Thoracic aorta (tissue), 2 donors: ENCODE measurements at regions not wholly inside any gene's neighbourhood (a gene's known extent, or its start where the extent isn't known, plus 50 kb on each side); places are given as distances from the start of the nearest gene placed in this dataset.
"Not testable (repeated sequence)": the region's sequence is repeated elsewhere in the genome, so short reads cannot be mapped to it uniquely, and the experiment has no call there.

Source experiments
- ATAC-seq: fragments of 150-250 bp; one replicate; pipeline ENCODE4 v1.8.0; 2017; ENCODE audit warnings: low read depth; ENCODE audit not compliant: insufficient number of reproducible peaks, low FRiP score
- DNase-seq: peaks from one replicate; pipeline ENCODE4 v3.0.0-alpha.2; 2020; ENCODE audit warnings: low spot score
- H3K27ac ChIP-seq, 2 donors: fragments of 200-600 bp; sonication (generic); 1 replicate in 1 of 2; 2 replicates in 1 of 2; pipeline ENCODE4 v1.5.1; 2016; ENCODE audit warnings: mild to moderate bottlenecking in 2 of 2, moderate library complexity in 2 of 2
- H3K27me3 ChIP-seq: fragments of 200-600 bp; sonication (generic); replicated peaks from 2 replicates; pipeline ENCODE4 v1.6.0; 2016; ENCODE audit warnings: mild to moderate bottlenecking; ENCODE audit not compliant: insufficient read depth
- H3K36me3 ChIP-seq: fragments of 200-600 bp; sonication (generic); one replicate; pipeline ENCODE4 v1.5.1; 2016
- H3K4me1 ChIP-seq, 2 donors: fragments of 200-600 bp; sonication (generic); 1 replicate in 1 of 2; 2 replicates in 1 of 2; pipeline versions ENCODE4 v1.5.1 to v1.6.0; 2016; ENCODE audit warnings: low read depth in 2 of 2, mild to moderate bottlenecking in 1 of 2; ENCODE audit not compliant: control insufficient read depth in 1 of 2
- H3K4me3 ChIP-seq: fragments of 200-600 bp; sonication (generic); 2 replicates; pipeline ENCODE4 v1.5.1; 2016; ENCODE audit warnings: mild to moderate bottlenecking
- H3K9me3 ChIP-seq: fragments of 200-600 bp; sonication (generic); 2 replicates; pipeline ENCODE4 v1.5.1; 2016
- TF ChIP-seq, protein P1 (sequence below): fragments of 200-600 bp; sonication (generic); IDR thresholded peaks from one replicate; pipeline ENCODE4 v1.5.1; 2019; ENCODE audit warnings: antibody characterized with exemption

DNA sequence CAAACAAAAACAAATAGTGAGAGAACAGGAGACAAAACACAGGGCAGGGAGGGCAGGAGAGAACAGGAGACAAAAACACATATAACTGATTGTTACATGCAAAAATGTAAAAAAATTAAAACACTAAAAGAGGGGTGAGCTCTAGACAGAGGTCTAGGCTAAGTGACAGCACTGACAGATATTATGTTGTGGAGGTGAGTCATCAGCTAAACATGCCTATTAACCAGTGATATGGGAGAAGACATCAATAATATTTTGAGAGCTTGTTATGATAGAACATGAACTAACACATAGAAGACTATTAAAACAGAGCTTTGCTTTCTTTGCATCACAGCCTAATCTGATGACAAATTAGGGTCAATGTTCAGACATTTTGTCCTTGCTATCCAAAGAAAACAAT lies 972.7 kb downstream of the PRIM2 start:
- no peaks in the 10 kb centered on the region for H3K27me3 ChIP-seq
- ATAC-seq (no peak), DNase-seq (no peak)
- H3K4me3 ChIP-seq: no peak overlapping the region
- no peaks in the 10 kb centered on the region for H3K4me1 ChIP-seq
- TF ChIP-seq, protein P1, sequence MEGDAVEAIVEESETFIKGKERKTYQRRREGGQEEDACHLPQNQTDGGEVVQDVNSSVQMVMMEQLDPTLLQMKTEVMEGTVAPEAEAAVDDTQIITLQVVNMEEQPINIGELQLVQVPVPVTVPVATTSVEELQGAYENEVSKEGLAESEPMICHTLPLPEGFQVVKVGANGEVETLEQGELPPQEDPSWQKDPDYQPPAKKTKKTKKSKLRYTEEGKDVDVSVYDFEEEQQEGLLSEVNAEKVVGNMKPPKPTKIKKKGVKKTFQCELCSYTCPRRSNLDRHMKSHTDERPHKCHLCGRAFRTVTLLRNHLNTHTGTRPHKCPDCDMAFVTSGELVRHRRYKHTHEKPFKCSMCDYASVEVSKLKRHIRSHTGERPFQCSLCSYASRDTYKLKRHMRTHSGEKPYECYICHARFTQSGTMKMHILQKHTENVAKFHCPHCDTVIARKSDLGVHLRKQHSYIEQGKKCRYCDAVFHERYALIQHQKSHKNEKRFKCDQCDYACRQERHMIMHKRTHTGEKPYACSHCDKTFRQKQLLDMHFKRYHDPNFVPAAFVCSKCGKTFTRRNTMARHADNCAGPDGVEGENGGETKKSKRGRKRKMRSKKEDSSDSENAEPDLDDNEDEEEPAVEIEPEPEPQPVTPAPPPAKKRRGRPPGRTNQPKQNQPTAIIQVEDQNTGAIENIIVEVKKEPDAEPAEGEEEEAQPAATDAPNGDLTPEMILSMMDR: no peak
- no peaks in the 10 kb centered on the region for H3K9me3 ChIP-seq
- H3K36me3 ChIP-seq: no peaks in the 10 kb centered on the region
- no peak overlapping the region for H3K27ac ChIP-seq

DNA sequence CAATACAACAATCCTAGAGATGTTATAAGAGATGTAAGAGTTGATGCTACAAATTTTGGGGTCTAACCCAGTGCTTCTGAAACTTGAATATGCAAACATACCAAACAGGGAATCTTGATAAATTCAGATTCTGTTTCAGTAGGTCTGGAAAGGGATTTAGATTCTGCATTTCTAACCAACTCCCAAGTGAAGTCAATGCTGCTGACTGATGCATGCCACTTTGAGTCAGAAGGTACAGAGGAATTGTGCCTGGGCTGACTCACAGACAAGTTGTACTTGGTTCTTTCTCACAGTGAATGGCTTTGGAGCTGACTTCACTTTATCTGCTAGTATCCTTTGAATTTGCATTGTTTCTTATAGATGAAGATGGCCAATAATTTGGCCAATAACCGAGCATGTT lies 973.9 kb downstream of the PRIM2 start:
- not testable (repeated sequence) for H3K4me3 ChIP-seq, H3K9me3 ChIP-seq, H3K27ac ChIP-seq, ATAC-seq, H3K36me3 ChIP-seq, H3K4me1 ChIP-seq, H3K27me3 ChIP-seq, DNase-seq

GRCh38 chr6:58307901-58308300 lies 990.5 kb downstream of the PRIM2 start:
- H3K27ac ChIP-seq, H3K27me3 ChIP-seq, ATAC-seq, H3K9me3 ChIP-seq, DNase-seq, H3K4me1 ChIP-seq, H3K36me3 ChIP-seq, H3K4me3 ChIP-seq: not testable (repeated sequence)

DNA sequence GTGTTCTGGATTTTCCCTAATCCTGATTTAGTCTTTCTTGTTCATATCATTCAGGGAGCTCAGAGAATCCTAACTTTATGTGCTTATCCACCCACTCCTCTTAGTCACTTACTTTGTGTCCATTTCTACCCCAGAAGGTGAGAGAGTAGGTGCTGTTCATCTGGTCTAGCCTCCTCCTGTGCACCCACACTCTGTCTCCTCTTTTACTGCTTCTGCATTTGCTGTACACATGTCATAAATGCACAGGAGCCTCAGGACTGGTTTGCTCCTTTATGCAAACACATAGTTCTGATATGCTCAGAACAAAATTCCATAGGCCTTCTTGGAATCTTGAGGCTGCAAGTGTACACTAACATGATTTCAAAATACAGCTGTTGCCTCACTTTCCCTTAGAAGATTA lies 1014.7 kb downstream of the PRIM2 start:
- not testable (repeated sequence) for H3K36me3 ChIP-seq, H3K4me1 ChIP-seq, H3K4me3 ChIP-seq, H3K27me3 ChIP-seq, H3K9me3 ChIP-seq, DNase-seq, ATAC-seq, H3K27ac ChIP-seq

DNA sequence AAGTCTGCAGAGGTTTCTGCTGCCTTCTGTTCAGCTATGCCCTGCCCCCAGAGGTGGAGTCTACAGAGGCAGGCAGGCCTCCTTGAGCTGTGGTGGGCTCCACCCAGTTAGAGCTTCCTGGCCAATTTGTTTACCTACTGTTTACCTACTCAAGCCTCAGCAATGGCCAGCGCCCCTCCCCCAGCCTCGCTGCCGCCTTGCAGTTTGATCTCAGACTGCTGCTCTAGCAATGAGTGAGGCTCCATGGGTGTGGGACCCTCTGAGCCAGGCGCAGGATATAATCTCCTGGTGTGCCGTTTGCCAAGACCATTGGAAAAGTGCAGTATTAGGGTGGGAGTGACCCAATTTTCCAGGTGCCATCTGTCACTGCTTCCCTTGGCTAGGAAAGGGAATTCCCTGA lies 1024.9 kb downstream of the PRIM2 start:
- ATAC-seq, DNase-seq, H3K36me3 ChIP-seq, H3K4me3 ChIP-seq, H3K4me1 ChIP-seq, H3K27ac ChIP-seq, H3K9me3 ChIP-seq, H3K27me3 ChIP-seq: not testable (repeated sequence)

GRCh38 chr6:58347534-58347933 lies 1030.1 kb downstream of the PRIM2 start:
- not testable (repeated sequence) for ATAC-seq, H3K27ac ChIP-seq, H3K4me3 ChIP-seq, H3K4me1 ChIP-seq, H3K27me3 ChIP-seq, H3K9me3 ChIP-seq, H3K36me3 ChIP-seq, DNase-seq

DNA sequence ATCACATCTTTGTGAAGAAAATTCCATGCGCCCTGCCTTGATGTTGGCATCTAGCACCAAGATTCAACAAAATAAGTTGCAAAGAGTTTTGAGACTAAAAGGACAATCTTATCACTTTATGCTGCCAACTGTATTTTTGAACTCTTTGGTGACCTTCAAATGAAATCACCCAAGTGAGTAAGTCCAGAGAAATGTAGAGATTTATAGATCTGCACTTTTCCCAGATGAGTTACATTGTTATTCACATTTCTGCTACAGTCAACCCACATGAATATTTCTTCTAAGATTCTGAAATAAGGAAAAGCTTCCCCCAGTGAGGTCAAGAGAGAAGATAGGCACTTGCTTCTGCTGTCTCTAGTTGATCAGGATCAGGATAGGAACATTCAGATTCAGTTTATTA lies 1034.2 kb downstream of the PRIM2 start:
- not testable (repeated sequence) for H3K36me3 ChIP-seq, H3K27me3 ChIP-seq, H3K4me1 ChIP-seq, H3K27ac ChIP-seq, H3K9me3 ChIP-seq, DNase-seq, H3K4me3 ChIP-seq, ATAC-seq

GRCh38 chr6:58358452-58358851 lies 1041.0 kb downstream of the PRIM2 start:
- not testable (repeated sequence) for H3K27me3 ChIP-seq, DNase-seq, H3K36me3 ChIP-seq, H3K9me3 ChIP-seq, ATAC-seq, H3K4me3 ChIP-seq, H3K4me1 ChIP-seq, H3K27ac ChIP-seq

DNA sequence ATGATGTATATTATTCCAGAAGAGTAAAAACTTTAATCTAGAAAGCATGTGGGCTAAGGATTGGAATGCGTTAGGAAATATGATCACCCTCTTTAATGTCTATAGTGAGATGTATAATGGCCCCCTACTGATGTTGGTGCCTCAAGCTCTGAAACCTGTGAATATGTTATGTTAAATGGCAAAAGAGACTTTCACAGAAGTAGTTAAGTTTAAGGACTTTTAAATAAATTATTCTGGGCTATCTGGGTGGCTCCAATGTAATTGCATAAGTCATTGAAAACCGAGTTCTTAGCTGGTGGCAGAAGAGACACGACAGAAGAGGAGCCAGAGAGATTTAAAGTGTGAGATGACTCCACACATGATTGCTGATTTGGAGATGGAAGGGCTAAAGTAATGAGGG lies 1048.4 kb downstream of the PRIM2 start:
- not testable (repeated sequence) for H3K4me1 ChIP-seq, H3K36me3 ChIP-seq, H3K4me3 ChIP-seq, H3K27ac ChIP-seq, H3K27me3 ChIP-seq, H3K9me3 ChIP-seq, DNase-seq, ATAC-seq

DNA sequence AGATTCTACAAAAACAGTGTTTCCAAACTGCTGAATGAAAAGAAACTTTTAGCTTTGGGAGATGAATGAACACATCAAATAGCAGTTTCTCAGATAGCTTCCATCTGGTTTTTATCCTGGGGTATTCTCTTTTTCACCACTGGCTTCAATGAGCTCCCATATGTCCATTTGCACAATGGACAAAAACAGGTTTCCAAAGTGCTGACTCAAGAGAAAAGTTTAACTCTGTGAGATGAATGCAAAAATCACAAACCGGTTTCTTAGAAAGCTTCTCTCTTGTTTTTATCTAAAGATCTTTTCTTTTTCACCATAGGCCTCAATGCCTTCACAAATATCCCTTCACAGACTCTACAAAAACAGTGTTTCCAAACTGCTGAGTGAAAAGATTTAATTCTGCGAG lies 1089.2 kb downstream of the PRIM2 start:
- not testable (repeated sequence) for H3K9me3 ChIP-seq, DNase-seq, H3K4me3 ChIP-seq, H3K27me3 ChIP-seq, H3K4me1 ChIP-seq, ATAC-seq, H3K27ac ChIP-seq, H3K36me3 ChIP-seq
